GM12878 (cell line): ENCODE measurements at regions not wholly inside any gene's neighbourhood (a gene's known extent, or its start where the extent isn't known, plus 50 kb on each side); places are given as distances from the start of the nearest gene placed in this dataset.

Experiments used
- ATAC-seq: fragments of 200-7000 bp; cut with Tn5 transposase; 3 replicates; pipeline ENCODE4 v1.9.1; 2020; ENCODE audit warnings: mild to moderate bottlenecking, moderate library complexity
- BruUV-seq: library from RNA; stranded (reverse); fragments of 400-500 nt; replicated peaks from 2 replicates; lab custom pipeline; 2021; lab: Mats Ljungman, UMichigan
- CTCF ChIA-PET: fragments of 300-600 bp; sonication (Branson Sonifier 250); formaldehyde crosslinking; extraction: SDS; loops from one replicate; lab custom pipeline; 2021; ENCODE audit warnings: inconsistent platforms; lab: Yijun Ruan, JAX
- POLR2A ChIA-PET: fragments of 350-600 bp; formaldehyde crosslinking; extraction: SDS; loops from one replicate; lab custom pipeline; 2021; ENCODE audit warnings: inconsistent platforms; lab: Charles Lee
- RAD21 ChIA-PET: fragments of 300-600 bp; sonication (Branson Sonifier 250); formaldehyde crosslinking; loops from one replicate; lab custom pipeline; 2023; ENCODE audit warnings: antibody characterized with exemption; ENCODE audit not compliant: unreplicated experiment; lab: Charles Lee
- SMC1A ChIA-PET: fragments of 300-600 bp; sonication (Branson Sonifier 250); formaldehyde crosslinking; loops from one replicate; lab custom pipeline; 2023; ENCODE audit not compliant: unreplicated experiment, uncharacterized antibody; lab: Charles Lee
- DNase-seq: peaks from one replicate; pipeline ENCODE4 v3.0.0-alpha.2; 2011; ENCODE audit warnings: low read depth, low spot score
- FAIRE-seq: peaks from 3 replicates; lab custom pipeline; 2011; peaks lifted over from hg19 to GRCh38; lab: Jason Lieb, UNC
- H2AFZ ChIP-seq: 2 replicates; pipeline ENCODE4 v1.6.0; 2011; ENCODE audit warnings: low read depth, low read length, control low read depth; ENCODE audit not compliant: control insufficient read depth
- H3K27ac ChIP-seq: 2 replicates; pipeline ENCODE4 v1.5.1; 2011; ENCODE audit warnings: control low read depth; ENCODE audit not compliant: control insufficient read depth, insufficient read depth
- H3K27me3 ChIP-seq, 2 experiments: replicated peaks in 1 of 2; 2 replicates each; pipeline versions ENCODE4 v1.6.0 to v1.6.1; 2011; ENCODE audit warnings: low read length in 1 of 2; ENCODE audit not compliant: control insufficient read depth in 2 of 2, insufficient read depth in 2 of 2
- H3K36me3 ChIP-seq, 2 experiments: 2 replicates each; pipeline ENCODE4 v1.5.1; 2011; ENCODE audit warnings: low read length in 1 of 2; ENCODE audit not compliant: control insufficient read depth in 2 of 2, insufficient read depth in 2 of 2
- H3K4me1 ChIP-seq: 2 replicates; pipeline ENCODE4 v1.6.1; 2011; ENCODE audit warnings: mild to moderate bottlenecking, low read length, moderate library complexity, mixed read lengths; ENCODE audit not compliant: control insufficient read depth, insufficient read depth
- H3K4me2 ChIP-seq: 2 replicates; pipeline ENCODE4 v1.6.0; 2011; ENCODE audit warnings: control low read depth; ENCODE audit not compliant: control insufficient read depth, insufficient read depth
- H3K4me3 ChIP-seq: fragments of 200-600 bp; sonication (generic); 2 replicates; pipeline ENCODE4 v1.5.1; 2016
- H3K79me2 ChIP-seq: 2 replicates; pipeline ENCODE4 v1.6.0; 2011; ENCODE audit warnings: low read length; ENCODE audit not compliant: control insufficient read depth, insufficient read depth
- H3K9ac ChIP-seq: 2 replicates; pipeline ENCODE4 v1.8.0; 2011; ENCODE audit warnings: low read length, control low read depth, mixed read lengths; ENCODE audit not compliant: control insufficient read depth, insufficient read depth
- H3K9me3 ChIP-seq: replicated peaks from 3 replicates; pipeline ENCODE4 v1.5.1; 2011; ENCODE audit warnings: mild to moderate bottlenecking, low read length; ENCODE audit not compliant: control insufficient read depth, insufficient read depth
- H4K20me1 ChIP-seq: 2 replicates; pipeline ENCODE4 v1.6.0; 2011; ENCODE audit not compliant: control insufficient read depth, insufficient read depth
- ATF2 ChIP-seq: IDR thresholded peaks from 2 replicates; pipeline ENCODE4 v1.6.1; 2012; ENCODE audit warnings: low read length, inconsistent platforms
- ATF7 ChIP-seq: fragments of 450-650 bp; IDR thresholded peaks from 2 replicates; pipeline ENCODE4 v1.6.1; 2016; ENCODE audit warnings: low read depth, mild to moderate bottlenecking
- BCL11A ChIP-seq: IDR thresholded peaks from 2 replicates; pipeline ENCODE4 v1.6.1; 2011; ENCODE audit warnings: low read depth, low read length
- CBFB ChIP-seq: IDR thresholded peaks from 2 replicates; pipeline ENCODE4 v1.6.1; 2016; ENCODE audit warnings: antibody characterized with exemption, low read depth
- CREB1 ChIP-seq: IDR thresholded peaks from 2 replicates; pipeline ENCODE4 v1.6.1; 2012; ENCODE audit warnings: low read depth, mild to moderate bottlenecking, inconsistent platforms
- DPF2 ChIP-seq: fragments of 450-650 bp; IDR thresholded peaks from 2 replicates; pipeline ENCODE4 v1.6.1; 2017; ENCODE audit warnings: mild to moderate bottlenecking
- ELK1 ChIP-seq: IDR thresholded peaks from 2 replicates; pipeline ENCODE4 v1.6.1; 2012; ENCODE audit warnings: low read depth, low read length, improper control_type of control experiment
- FOS ChIP-seq: IDR thresholded peaks from 3 replicates; pipeline ENCODE4 v1.6.1; 2011; ENCODE audit warnings: borderline replicate concordance; ENCODE audit not compliant: insufficient read length; ENCODE audit errors: extremely low read depth
- GATAD2B ChIP-seq: fragments of 450-650 bp; conservative IDR thresholded peaks from 2 replicates; pipeline ENCODE4 v1.6.1; 2017; ENCODE audit warnings: low read depth, mild to moderate bottlenecking, moderate library complexity
- IKZF1 ChIP-seq: fragments of 450-650 bp; conservative IDR thresholded peaks from 2 replicates; pipeline ENCODE4 v1.6.1; 2017; ENCODE audit warnings: antibody characterized with exemption, mild to moderate bottlenecking
- IKZF2 ChIP-seq, 2 experiments: fragments of 450-650 bp; IDR thresholded peaks; 2 replicates each; pipeline ENCODE4 v1.6.1; 2017; ENCODE audit warnings: mild to moderate bottlenecking in 2 of 2, moderate library complexity in 2 of 2
- MEF2B ChIP-seq: fragments of 450-650 bp; IDR thresholded peaks from 2 replicates; pipeline ENCODE4 v1.6.1; 2018; ENCODE audit warnings: mild to moderate bottlenecking, moderate library complexity; ENCODE audit not compliant: partially characterized antibody, poor library complexity, severe bottlenecking
- MLLT1 ChIP-seq: fragments of 450-650 bp; IDR thresholded peaks from 2 replicates; pipeline ENCODE4 v1.6.1; 2016; ENCODE audit warnings: mild to moderate bottlenecking
- MTA2 ChIP-seq: fragments of 450-650 bp; IDR thresholded peaks from 2 replicates; pipeline ENCODE4 v1.6.1; 2016; ENCODE audit warnings: low read depth, mild to moderate bottlenecking, moderate library complexity
- NFYA ChIP-seq: IDR thresholded peaks from 2 replicates; pipeline ENCODE4 v1.6.1; 2011; ENCODE audit warnings: low read depth, mild to moderate bottlenecking, low read length, improper control_type of control experiment, borderline replicate concordance
- NR2F1 ChIP-seq: fragments of 450-650 bp; conservative IDR thresholded peaks from 2 replicates; pipeline ENCODE4 v1.6.1; 2017; ENCODE audit warnings: mild to moderate bottlenecking
- PAX5 ChIP-seq: IDR thresholded peaks from 2 replicates; pipeline ENCODE4 v1.6.1; 2011; ENCODE audit warnings: low read depth, low read length, borderline replicate concordance
- RUNX3 ChIP-seq: IDR thresholded peaks from 2 replicates; pipeline ENCODE4 v1.6.1; 2012; ENCODE audit warnings: low read length, inconsistent platforms
- ZNF217 ChIP-seq: fragments of 450-650 bp; IDR thresholded peaks from 2 replicates; pipeline ENCODE4 v1.6.1; 2017; ENCODE audit warnings: antibody characterized with exemption, mild to moderate bottlenecking
- ZNF24 ChIP-seq: fragments of 450-650 bp; IDR thresholded peaks from 2 replicates; pipeline ENCODE4 v1.6.1; 2017; ENCODE audit warnings: antibody characterized with exemption, mild to moderate bottlenecking
- ZNF622 ChIP-seq: fragments of 450-650 bp; IDR thresholded peaks from 2 replicates; pipeline ENCODE4 v1.6.1; 2017; ENCODE audit warnings: mild to moderate bottlenecking, inconsistent platforms
- WGBS: methylation state at CpG from one replicate; pipeline ENCODE4 v1.1.6; 2016; ENCODE audit warnings: low lambda C conversion rate; ENCODE audit not compliant: insufficient replicate concordance, insufficient coverage; ENCODE audit errors: missing lambda C conversion rate; 5-methylcytosine and 5-hydroxymethylcytosine counted together
- in situ Hi-C: fragments of 300-500 bp; cut with MboI; formaldehyde crosslinking; loops from 9 replicates; pipeline ENCODE4 v1.14.3; 2018; ENCODE audit warnings: mixed read lengths
- intact Hi-C: fragments of 100-400 bp; cut with micrococcal nuclease; formaldehyde crosslinking; loops from one replicate; pipeline ENCODE4 v1.14.2; 2022; ENCODE audit not compliant: unreplicated experiment

DNA sequence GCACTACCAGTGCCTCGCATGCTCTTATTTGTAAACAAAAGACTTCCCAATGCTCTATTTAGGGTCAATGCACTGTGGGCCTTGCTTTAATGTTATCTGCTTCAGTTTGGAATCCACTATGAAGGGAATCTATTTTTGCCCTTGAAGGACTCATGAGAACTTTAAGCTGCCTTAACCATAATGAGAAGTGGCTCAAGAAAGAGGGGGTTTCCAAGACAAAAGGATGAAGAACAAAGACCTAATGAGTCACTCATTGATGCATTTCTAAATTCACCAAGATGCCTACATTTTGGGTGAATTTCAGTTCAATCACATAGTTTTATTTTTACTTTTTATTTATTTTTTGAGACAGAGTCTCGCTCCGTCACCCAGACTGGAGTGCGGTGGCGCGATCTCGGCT is 228.2 kb downstream of the LY86 start (continued):
- peak; percentile 43; the same call in 1 of the 2 replicates for TF ChIP-seq ZNF24
- peak; percentile 23; the same call in 1 of the 2 replicates for TF ChIP-seq ATF7

- Histone ChIP-seq H3K27ac (no peak overlapping the region), H3K27me3 (no peaks in the 10 kb centered on the region), H2AFZ (no peak overlapping the region), H3K4me1 (peaks cover 25% of the 10 kb centered on the region), H3K36me3 (no peaks in the 10 kb centered on the region), H4K20me1 (no peaks in the 10 kb centered on the region), H3K4me3 (no peak overlapping the region), H3K9me3 (no peaks in the 10 kb centered on the region), H3K4me2 (no peak overlapping the region; the same call in 1 of the 2 replicates), H3K79me2 (no peaks in the 10 kb centered on the region), H3K9ac (no peak overlapping the region)
- in situ Hi-C loops, result no loop called here
- intact Hi-C loops, result loop anchor here (5.0 kb wide), 2 partner anchors 39 to 99 kb away; no protein-coding TSS in a partner anchor
- BruUV-seq, result no TSS peak
- ATAC-seq (peak; percentile 79), DNase-seq (no peak), FAIRE-seq (no peak)
- 56% methylated on average over 10 of the region's 10 CpGs for WGBS
- RAD21 ChIA-PET, result interaction anchor here (1.5 to 2.1 kb wide), 3 partner anchors 16 to 58 kb away, joined by 3 to 13 read pairs (median 8); no protein-coding TSS in a partner anchor
- POLR2A ChIA-PET, result interaction anchor here (0.6 to 1.0 kb wide), 2 partner anchors 11 to 25 kb away, joined by 3 read pairs; no protein-coding TSS in a partner anchor
- SMC1A ChIA-PET, result interaction anchor here (0.8 to 2.8 kb wide), 6 partner anchors 8 to 88 kb away, joined by 3 to 13 read pairs (median 5); no protein-coding TSS in a partner anchor
- CTCF ChIA-PET, result interaction anchor here (0.8 to 1.2 kb wide), 2 partner anchors 14 to 27 kb away, joined by 3 read pairs; no protein-coding TSS in a partner anchor
- TF ChIP-seq ELK1 (no peak), NR2F1 (peak; percentile 88), CREB1 (no peak), CBFB (no peak), ZNF622 (no peak), NFYA (no peak), IKZF1 (peak; percentile 75), DPF2 (0 out of 2 replicates have a peak, but pooled peaks have one; percentile 40), ATF2 (peak; percentile 32; the same call in 1 of the 2 replicates), FOS (no peak), RUNX3 (peak; percentile 52; the same call in 1 of the 2 replicates), BCL11A (peak; percentile 64; the same call in 1 of the 2 replicates), PAX5 (peak; percentile 78), MEF2B (peak; percentile 76), MLLT1 (peak; percentile 75), IKZF2 (IDR thresholded peaks at IDR 0.05) (peak; percentile 74 to 75), ZNF24 (peak; percentile 98), MTA2 (peak; percentile 80), ATF7 (0 out of 2 replicates have a peak, but pooled peaks have one; percentile 39), GATAD2B (peak; percentile 53; the same call in 1 of the 2 replicates), ZNF217 (0 out of 2 replicates have a peak, but pooled peaks have one; percentile 40)
Observed at GRCh38 chr6:6818078-6818639, 229.6 kb downstream of the LY86 start.
